Superior temporal gyrus (tissue), 1 donor: ENCODE measurements at regions not wholly inside any gene's neighbourhood (a gene's known extent, or its start where the extent isn't known, plus 50 kb on each side); places are given as distances from the start of the nearest gene placed in this dataset.
A peak's percentile ranks its signal among the peaks of the same experiment; 100 is the strongest.
"Not testable (repeated sequence)": the region's sequence is repeated elsewhere in the genome, so short reads cannot be mapped to it uniquely, and the experiment has no call there.

Source experiments
- DNase-seq: peaks from one replicate; pipeline ENCODE4 v3.0.0-alpha.2; 2016; ENCODE audit errors: extremely low spot score

GRCh38 chr10:30560326-30560725, 69.2 kb downstream of the LYZL2 start:
- DNase-seq, result no peak

DNA sequence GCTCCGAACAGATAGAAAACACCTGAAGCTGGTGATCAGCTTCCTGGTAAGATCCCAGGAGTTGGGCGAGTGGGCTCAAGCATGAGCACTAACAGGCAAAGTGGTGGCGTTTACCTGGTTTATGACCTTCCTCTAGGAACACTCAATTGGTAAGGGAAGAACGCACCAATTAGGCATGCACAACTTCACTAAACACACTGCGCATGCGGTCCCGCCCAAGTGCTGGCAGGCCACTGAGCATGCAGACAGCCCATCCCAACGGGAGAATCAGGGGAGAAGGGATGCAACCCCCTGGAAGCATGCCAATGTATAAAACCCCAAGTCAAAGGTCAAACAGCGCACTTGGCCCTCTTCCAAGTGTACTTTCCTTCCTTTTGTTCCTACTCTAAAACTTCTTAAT, 70.4 kb downstream of the LYZL2 start:
- no peak for DNase-seq

DNA sequence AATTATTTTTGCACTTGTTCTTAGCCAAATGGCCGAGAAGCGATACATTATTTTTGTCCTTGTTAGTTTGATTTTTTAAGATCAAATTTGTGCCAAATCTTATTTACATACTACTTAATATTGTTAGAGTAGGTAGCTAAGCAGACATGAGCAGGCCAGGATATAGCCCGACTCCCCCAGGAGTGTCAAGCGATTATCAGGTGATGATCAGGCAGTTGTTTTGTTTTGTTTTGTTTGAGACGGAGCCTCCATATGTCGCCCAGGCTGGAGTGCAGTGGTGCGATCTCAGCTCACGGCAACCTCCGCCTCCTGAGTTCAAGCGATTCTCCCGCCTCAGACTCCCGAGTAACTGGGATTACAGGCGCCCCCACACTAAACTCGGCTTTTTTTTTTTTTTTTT, 71.1 kb downstream of the LYZL2 start:
- DNase-seq, result no peak

GRCh38 chr10:30557884-30558283, 71.7 kb downstream of the LYZL2 start:
- no peak for DNase-seq

DNA sequence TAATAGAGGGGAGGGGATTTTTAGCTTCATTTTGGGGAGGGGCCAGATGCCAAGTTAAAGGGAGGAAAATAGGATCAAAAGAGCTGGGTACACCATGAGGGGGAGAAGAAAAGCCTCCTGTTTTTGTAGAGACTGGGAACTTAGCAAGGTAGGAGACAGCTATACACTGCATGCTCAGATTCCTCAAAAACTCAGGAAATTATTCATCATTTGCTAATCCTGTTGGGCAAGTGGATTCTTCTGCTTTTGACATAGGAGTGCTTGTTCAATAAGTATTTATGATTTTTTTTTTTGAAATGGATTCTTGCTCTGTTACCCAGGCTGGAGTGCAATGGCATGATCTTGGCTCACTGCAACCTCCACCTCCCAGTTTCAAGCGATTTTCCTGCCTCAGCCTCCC, 73.4 kb downstream of the LYZL2 start:
- no peak for DNase-seq

DNA sequence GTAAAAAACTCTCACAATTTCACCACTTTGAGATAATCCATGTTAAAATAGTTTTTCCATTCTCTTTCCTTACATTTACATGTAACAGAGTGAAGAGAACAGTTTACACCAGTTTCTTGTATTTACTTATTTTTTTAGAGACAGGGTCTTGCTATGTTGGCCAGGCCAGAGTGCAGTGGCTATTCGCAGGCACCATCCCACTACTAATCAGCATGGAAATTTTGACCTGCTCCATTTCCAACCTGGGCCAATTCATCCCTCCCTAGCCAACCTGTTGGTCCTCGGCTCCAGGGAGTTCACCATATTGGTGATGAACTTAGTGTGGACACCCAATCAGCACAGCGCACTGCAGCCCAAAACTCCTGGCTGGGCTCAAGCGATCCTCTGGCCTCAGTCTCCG, 74.1 kb downstream of the LYZL2 start:
- no peak for DNase-seq

- DNase-seq, result no peak
Measured at GRCh38 chr10:30554440-30554825, 75.1 kb downstream of the LYZL2 start.

- DNase-seq, result peak; percentile 22
Measured at GRCh38 chr10:30553626-30554439, 75.7 kb downstream of the LYZL2 start.

DNA sequence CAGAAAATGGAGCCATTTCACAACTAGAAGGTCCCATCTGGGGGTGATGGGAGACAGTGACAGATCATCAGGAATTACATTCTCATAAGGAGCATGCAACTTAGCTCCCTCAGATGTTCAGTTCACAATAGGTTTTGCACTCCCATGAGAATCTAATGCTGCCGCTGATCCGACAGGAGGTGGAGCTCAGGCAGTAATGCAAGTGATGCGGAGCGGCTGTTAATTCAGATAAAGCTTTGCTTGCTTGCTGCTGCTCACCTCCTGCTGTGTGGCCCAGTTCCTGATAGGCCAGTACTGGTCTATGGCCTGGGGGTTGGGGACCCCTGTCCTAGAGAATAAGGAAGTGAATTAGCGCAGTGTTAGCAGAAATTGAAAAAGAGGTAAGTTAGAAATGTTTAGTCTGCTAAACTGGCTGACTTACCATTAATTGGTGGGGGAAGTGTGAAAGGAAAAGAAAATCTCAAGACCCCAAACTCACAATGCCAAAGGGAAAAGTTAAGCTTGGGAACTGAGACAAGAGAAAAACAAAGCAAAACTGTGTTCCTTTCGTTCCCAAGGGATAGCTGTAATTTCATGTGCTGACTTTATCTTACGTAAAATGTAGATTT, 76.4 kb downstream of the LYZL2 start:
- DNase-seq, result no peak

DNA sequence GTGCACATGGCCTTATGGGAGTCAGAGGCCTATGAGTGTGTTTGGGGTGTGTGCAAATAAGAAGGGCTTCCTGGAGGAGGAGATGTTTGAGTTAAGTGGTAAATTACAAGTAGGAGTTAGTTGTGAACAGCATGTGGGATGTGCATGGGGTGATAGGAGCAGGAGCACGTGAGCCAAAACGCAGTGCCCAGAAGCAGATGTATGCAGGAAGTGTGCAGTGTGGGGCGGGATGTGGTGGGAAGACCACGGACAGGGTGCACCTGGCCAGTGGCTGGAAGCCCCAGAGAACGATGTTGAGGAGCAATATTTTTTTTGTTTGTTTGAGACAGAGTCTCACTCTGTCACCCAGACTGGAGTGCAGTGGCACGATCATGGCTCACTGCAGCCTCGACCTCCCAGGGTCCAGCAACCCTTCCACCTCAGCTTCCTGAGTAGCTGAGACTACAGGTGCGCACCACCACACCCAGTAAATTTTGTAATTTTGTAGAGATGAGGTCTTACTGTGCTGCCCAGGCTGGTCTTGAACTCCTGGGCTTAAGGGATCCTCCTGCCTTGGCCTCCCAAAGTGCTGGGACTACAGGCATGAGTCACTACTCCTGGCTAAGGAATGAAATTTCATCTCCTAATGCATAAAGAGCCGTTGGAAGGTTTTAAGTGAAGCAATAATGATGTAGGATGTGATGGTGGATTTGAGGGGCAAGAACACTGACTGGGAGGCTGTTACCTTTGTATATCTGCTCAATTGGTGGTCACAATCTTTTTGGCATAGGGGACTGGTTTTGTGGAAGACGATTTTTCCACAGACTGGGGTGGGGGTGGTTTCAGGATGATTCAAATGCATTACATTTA, 78.4 kb downstream of the LYZL2 start:
- no peak for DNase-seq

DNA sequence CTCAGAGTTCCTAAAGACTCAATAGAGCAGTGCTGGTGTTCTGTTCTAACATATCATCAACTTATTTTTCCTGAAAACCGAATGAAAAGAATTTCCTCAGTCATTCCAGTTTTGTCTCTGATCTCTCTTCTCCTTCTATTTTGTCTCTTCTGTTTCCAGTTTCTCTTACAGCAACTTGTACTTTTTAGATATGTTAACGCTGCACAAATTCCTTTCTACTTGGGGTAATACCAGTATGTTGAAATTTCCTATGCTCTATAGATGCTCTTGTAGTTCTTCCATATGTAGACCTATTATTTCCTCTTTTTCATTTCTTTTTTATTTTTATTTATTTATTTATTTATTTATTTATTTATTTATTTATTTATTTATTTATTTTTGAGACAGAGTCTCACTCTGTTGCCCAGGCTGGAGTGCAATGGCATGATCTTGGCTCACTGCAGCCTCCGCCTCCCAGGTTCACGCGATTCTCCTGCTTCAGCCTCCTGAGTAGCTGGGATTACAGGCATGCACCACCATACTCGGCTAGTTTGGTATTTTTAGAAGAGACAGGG, 80.3 kb downstream of the LYZL2 start:
- DNase-seq, result not testable (repeated sequence)

- DNase-seq, result no peak
Measured at GRCh38 chr10:30546511-30546910, 83.0 kb downstream of the LYZL2 start.

- DNase-seq, result no peak
Measured at GRCh38 chr10:30542895-30543288, 86.7 kb downstream of the LYZL2 start.

DNA sequence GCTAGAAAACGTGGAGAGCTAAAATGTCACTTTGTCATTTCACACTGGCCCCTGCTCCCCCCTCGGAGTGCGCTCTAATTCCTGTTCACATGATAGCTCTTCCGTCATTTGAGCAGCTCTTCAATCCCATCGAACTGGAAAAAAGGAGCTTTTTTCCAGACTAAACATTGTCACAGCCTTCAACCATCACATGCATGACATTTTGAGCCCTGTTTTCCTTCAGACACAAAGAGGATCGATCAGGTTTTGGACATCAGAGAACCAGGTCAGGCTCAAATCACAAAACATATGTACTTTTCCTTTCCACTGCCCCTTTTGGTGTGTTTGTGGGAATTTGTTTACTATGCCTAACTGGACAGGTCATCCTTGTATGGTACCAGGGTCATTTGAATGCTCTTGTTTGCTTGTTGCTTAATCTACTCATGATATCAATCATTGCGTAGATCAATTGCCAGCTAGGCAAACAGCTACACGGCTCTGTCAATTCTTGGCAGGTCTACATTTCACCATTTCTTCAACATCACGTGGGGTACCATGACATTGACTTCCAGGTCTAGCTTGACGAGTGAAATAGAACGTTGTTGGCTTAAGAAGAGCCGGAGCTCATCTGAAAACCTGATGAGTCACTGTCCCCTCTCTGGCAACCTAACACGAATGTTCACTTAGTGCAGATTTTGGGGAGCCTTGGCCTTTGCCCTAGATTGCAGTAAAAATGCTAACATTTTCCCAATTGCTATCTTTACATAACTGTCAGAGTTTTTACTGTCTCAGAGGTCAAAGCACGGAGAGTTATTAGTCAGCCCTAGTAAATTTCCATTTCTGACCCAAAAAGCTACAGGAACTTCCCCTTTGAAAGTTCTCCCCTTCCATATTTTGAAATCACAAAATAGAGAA, 87.3 kb downstream of the LYZL2 start:
- no peak for DNase-seq

GRCh38 chr10:30540276-30540675, 89.3 kb downstream of the LYZL2 start:
- DNase-seq, result no peak

DNA sequence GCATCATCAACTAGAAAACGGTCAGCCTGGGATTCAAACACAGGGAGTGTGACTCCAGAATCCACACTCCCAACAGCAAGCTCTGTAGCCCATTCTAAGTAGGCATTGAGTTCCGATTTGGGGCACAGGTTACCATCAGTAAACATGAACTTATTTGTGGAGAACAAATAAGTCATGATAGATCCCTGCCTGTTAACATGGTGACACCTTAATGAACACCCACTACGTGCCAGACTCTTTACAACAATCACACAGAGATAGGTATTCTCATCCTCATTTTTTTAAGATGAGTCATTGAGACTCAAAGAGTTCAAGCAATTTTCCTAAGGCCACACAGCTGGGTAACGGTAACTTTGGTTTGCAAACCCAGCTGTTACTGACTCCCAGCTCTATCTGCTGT, 91.5 kb downstream of the LYZL2 start:
- DNase-seq, result no peak

DNA sequence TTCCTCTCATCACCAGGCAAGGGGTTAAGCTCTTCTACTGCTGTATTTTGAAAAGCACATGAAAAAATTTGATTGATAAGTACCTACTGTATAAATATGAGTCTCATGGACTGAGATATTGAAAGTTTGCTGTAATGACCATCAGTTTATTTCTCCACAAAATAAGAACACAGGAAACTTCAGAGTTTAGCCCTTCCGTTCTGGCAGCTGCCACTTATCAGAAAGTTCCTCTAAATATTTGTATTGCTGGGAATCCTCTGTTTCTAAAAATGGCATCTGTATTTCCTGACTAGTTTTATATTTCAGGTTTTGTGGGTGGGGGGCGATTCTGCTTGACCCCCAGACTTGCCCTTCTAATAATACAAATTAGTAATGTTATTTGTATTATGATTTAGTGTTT, 92.0 kb downstream of the LYZL2 start:
- DNase-seq, result no peak

- DNase-seq, result not testable (repeated sequence)
Measured at GRCh38 chr10:30537158-30537557, 92.4 kb downstream of the LYZL2 start.

GRCh38 chr10:30536578-30536977, 93.0 kb downstream of the LYZL2 start:
- no peak for DNase-seq

DNA sequence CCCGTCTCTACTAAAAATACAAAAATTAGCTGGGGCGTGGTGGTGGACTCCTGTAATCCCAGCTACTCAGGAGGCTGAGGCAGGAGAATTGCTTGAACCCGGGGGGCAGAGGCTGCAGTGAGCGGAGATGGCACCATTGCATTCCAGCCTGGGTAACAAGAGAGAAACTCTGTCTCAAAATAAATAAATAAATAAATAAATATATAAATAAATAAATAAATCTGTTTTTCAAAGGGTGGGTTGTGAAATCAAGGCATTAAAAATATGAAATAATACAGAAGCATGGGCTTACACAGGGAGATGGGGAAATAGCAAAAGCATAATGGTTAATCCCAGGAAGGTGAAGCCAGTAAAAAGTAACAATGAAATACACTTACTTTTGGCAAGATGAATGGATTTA, 93.9 kb downstream of the LYZL2 start:
- no peak for DNase-seq

DNA sequence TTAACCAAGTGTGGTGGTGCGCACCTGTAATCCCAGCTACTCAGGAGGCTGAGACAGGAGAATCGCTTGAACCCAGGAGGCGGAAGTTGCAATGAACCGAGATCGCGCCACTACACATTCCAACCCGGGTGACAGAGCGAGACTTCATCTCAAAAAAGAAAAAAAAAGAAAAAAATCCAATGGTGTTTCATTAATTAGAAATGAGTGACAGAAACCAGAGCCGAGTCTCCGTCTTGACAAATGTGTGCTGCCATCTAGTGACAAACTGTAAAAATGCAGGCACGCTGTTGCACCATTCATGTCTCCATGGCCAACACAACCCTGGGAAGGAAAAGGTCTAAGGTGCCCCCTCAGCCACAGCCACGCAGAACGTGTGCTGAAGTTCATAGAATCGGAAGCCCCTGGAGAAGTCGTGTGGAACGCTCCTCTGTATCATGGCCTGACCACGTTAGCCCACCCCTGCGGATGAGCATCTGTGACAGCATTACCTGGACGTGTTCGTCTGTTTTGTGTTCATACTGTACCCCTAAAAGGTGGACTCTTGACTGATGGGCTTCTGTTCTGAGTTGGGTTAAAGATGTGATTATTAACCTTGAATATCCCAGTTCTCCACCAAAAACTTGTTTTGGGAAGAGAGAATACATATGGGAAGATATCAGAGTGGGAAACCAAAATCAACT, 94.9 kb downstream of the LYZL2 start:
- peak; percentile 90 for DNase-seq
